Medulla oblongata (tissue), 1 donor: ENCODE measurements at regions not wholly inside any gene's neighbourhood (a gene's known extent, or its start where the extent isn't known, plus 50 kb on each side); places are given as distances from the start of the nearest gene placed in this dataset.

Experiments used
- DNase-seq: peaks from one replicate; pipeline ENCODE4 v3.0.0-alpha.2; 2015; ENCODE audit errors: extremely low spot score

- DNase-seq, result no peak
These were observed 167.5 kb upstream of the FREM2 start for GRCh38 chr13:38519229-38519911.

GRCh38 chr13:38520041-38520440, 166.8 kb upstream of the FREM2 start:
- no peak for DNase-seq

GRCh38 chr13:38527140-38527539, 159.7 kb upstream of the FREM2 start:
- no peak for DNase-seq

GRCh38 chr13:38528986-38529385, 157.9 kb upstream of the FREM2 start:
- DNase-seq, result no peak

- peak; percentile 7 for DNase-seq
These were observed 156.4 kb upstream of the FREM2 start for GRCh38 chr13:38530492-38530891.

GRCh38 chr13:38535261-38535660, 151.6 kb upstream of the FREM2 start:
- no peak for DNase-seq

- DNase-seq, result no peak
These were observed 149.8 kb upstream of the FREM2 start for GRCh38 chr13:38537051-38537450.

- DNase-seq, result no peak
These were observed 148.5 kb upstream of the FREM2 start for GRCh38 chr13:38538422-38538821.

- DNase-seq, result no peak
These were observed 147.2 kb upstream of the FREM2 start for GRCh38 chr13:38539632-38540031.

GRCh38 chr13:38542601-38543000, 144.3 kb upstream of the FREM2 start:
- no peak for DNase-seq

- no peak for DNase-seq
These were observed 143.3 kb upstream of the FREM2 start for GRCh38 chr13:38543561-38543960.

- no peak for DNase-seq
These were observed 123.1 kb upstream of the FREM2 start for GRCh38 chr13:38563739-38564138.

GRCh38 chr13:38564256-38565150, 122.4 kb upstream of the FREM2 start:
- peak; percentile 67 for DNase-seq

- no peak for DNase-seq
These were observed 120.9 kb upstream of the FREM2 start for GRCh38 chr13:38566023-38566422.

- peak; percentile 3 for DNase-seq
These were observed 120.4 kb upstream of the FREM2 start for GRCh38 chr13:38566519-38566918.

GRCh38 chr13:38570706-38571105, 116.2 kb upstream of the FREM2 start:
- no peak for DNase-seq

GRCh38 chr13:38575427-38575826, 111.5 kb upstream of the FREM2 start:
- DNase-seq, result no peak

GRCh38 chr13:38577048-38577447, 109.8 kb upstream of the FREM2 start:
- DNase-seq, result no peak

- DNase-seq, result peak; percentile 85
These were observed 104.7 kb upstream of the FREM2 start for GRCh38 chr13:38582133-38582532.

- no peak for DNase-seq
These were observed 96.6 kb upstream of the FREM2 start for GRCh38 chr13:38590230-38590629.

- no peak for DNase-seq
These were observed 95.9 kb upstream of the FREM2 start for GRCh38 chr13:38590796-38591507.

GRCh38 chr13:38602266-38602665, 84.6 kb upstream of the FREM2 start:
- DNase-seq, result no peak
